Psoas muscle (tissue), 7 donors: ENCODE measurements at regions not wholly inside any gene's neighbourhood (a gene's known extent, or its start where the extent isn't known, plus 50 kb on each side); places are given as distances from the start of the nearest gene placed in this dataset.

Experiments used
- ATAC-seq, 4 donors: fragments of 200-7000 bp; cut with Tn5 transposase; one replicate each; pipeline ENCODE4 v1.9.1; 2020; ENCODE audit warnings: moderate library complexity in 3 of 4, mild to moderate bottlenecking in 2 of 4
- DNase-seq, 2 donors: peaks; one replicate each; pipeline ENCODE4 v3.0.0-alpha.2; 2020
- H3K27ac ChIP-seq: fragments of 200-600 bp; one replicate; pipeline ENCODE4 v1.8.0; 2022
- H3K27me3 ChIP-seq, 3 donors: fragments of 200-600 bp in 1 of 3; one replicate each; pipeline versions ENCODE4 v1.6.1 to v1.8.0; 2013 to 2022; ENCODE audit warnings: low read length in 2 of 3, mild to moderate bottlenecking in 2 of 3, moderate library complexity in 1 of 3; ENCODE audit not compliant: insufficient read depth in 3 of 3
- H3K36me3 ChIP-seq, 2 donors: fragments of 200-600 bp in 1 of 2; one replicate each; pipeline versions ENCODE4 v1.6.1 to v1.8.0; 2013 to 2022; ENCODE audit warnings: low read depth in 1 of 2, mild to moderate bottlenecking in 1 of 2, moderate library complexity in 1 of 2; ENCODE audit not compliant: insufficient read depth in 1 of 2
- H3K4me1 ChIP-seq: fragments of 200-600 bp; one replicate; pipeline ENCODE4 v1.8.0; 2022
- H3K4me3 ChIP-seq: fragments of 200-600 bp; one replicate; pipeline ENCODE4 v1.8.0; 2022; ENCODE audit warnings: mild to moderate bottlenecking
- H3K9me3 ChIP-seq: fragments of 200-600 bp; one replicate; pipeline ENCODE4 v1.8.0; 2022
- CTCF ChIP-seq: fragments of 200-600 bp; IDR thresholded peaks from one replicate; pipeline ENCODE4 v1.8.0; 2022; ENCODE audit warnings: antibody characterized with exemption
- WGBS, 3 donors: extraction: QIAGEN DNeasy Blood & Tissue Kit; methylation state at CpG; one replicate each; pipeline versions ENCODE4 v1.1.6 to v1.1.7; 2013; 5-methylcytosine and 5-hydroxymethylcytosine counted together
- intact Hi-C, 2 donors: fragments of 100-400 bp; cut with DNase I; formaldehyde crosslinking; loops; one replicate each; pipeline versions ENCODE4 v1.11.0 to v1.14.2; 2022
- donor health status: healthy with polysubstance abuse.
- donor health status: DM: no; HTN: no; CAD: no; lungs with moderate emphysema.
- donor health status: Bipolar disorder and iron deficiency.
- donor health status: healthy.
- donor health status: DM: yes; HTN: yes; CAD: no.
- donor health status: DM: no; HTN: no; CAD: no.
- donor health status: DM: yes; HTN: yes; CAD: no.

GRCh38 chr7:130894909-130895750 is 161.1 kb upstream of the KLF14 start:
- ATAC-seq, result peak; percentile 6 to 14 (median 8)
- no peak for TF ChIP-seq CTCF
- Histone ChIP-seq H3K36me3 (peaks cover 0 to 25% of the 10 kb centered on the region in 2 donors), H3K4me1 (peaks cover 89% of the 10 kb centered on the region), H3K27me3 (no peaks in the 10 kb centered on the region), H3K4me3 (peak overlapping the region; percentile 27), H3K27ac (peak overlapping the region; percentile 94), H3K9me3 (no peaks in the 10 kb centered on the region)
- intact Hi-C loops, result loop anchor here (5.0 kb wide), 4 partner anchors 42 to 212 kb away; no protein-coding TSS in a partner anchor
- WGBS, 3 donors, result 50 to 66% (median 52%) methylated on average over 20 of the region's 20 CpGs
- no peak for DNase-seq

DNA sequence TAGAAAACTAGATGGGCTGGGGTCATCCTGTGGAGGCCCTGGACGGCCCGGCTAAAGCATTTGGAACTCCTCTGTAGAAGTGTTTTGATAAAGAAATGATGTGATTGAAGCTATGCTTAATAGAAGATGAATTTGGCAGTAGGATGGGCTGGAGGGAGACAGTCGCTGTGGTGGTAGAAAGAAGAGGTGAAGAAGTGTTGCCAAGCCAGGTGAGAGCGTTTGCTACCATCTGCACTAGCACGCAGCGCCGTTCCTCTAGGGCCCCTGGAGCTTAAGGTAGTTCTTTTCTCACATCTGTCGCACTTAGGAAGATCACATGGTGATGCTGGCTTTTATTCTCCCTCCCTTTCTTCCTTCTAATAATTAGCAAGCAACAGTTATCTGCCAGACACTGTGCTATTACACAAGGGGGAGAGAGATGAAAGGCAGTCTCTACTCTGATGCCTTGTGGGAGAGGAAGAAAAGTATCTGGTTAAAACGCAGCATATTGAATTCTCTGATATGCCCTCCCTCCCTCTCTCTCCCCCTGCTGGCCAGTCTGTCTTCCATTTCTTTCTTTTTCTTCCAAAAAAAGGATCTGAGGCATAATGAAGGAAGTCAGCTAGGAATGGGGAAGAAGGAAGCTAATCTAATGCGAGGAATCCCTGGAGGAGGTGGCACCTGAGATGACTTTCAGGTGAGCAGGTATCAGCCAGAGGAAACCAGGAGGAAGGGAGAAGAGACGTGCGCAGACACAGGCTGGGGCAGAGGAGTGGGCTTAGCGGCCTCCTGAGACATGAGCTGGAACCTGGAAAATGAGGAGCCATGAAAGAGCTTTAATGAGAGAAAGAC is 162.3 kb upstream of the KLF14 start:
- intact Hi-C loops, result loop anchor here (2.0 to 5.0 kb wide), 3 partner anchors 41 to 146 kb away; no protein-coding TSS in a partner anchor
- ATAC-seq, result no peak
- H3K27me3 ChIP-seq, result no peaks in the 10 kb centered on the region
- DNase-seq, result no peak
- no peaks in the 10 kb centered on the region for H3K9me3 ChIP-seq
- H3K27ac ChIP-seq, result peak overlapping the region; percentile 94
- peaks cover 89% of the 10 kb centered on the region for H3K4me1 ChIP-seq
- H3K36me3 ChIP-seq, result peaks cover 0 to 28% of the 10 kb centered on the region in 2 donors
- H3K4me3 ChIP-seq, result peak overlapping the region; percentile 8
- peak; percentile 6 for TF ChIP-seq CTCF
- 67 to 88% (median 73%) methylated on average over 13 of the region's 13 CpGs for WGBS, 3 donors

DNA sequence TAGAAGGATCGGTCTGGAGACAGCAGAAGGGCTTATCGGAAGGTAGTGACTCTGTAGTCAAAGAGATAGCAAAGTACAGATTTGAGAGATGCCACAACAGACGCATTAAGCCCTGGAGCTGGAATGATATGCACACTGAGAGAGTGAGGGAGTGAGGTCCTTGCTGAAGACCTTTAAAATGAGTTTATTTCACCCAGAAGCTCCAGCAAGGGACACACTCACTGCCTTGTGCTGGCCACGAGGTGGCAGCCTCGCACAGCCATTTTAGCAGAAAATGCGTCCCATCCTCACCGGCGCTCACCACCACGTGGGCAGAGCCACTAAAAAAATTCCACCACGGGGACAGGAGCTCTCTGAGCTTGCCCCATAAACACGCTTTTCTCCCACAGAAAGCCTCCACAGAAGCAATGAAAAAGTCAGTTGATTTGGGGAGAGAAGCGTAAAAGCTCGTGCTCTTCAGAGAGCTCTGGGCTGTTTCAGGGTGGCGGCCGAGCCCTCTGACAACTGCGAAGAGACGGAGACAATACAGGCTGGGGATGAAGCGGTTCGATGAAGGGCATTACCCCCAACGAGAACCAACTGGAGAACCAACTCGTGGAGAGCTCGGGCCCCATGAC is 163.0 kb upstream of the KLF14 start:
- peak; percentile 81 to 89 for DNase-seq
- H3K27ac ChIP-seq, result peak overlapping the region; percentile 94
- peak; percentile 31 to 58 (median 44) for ATAC-seq
- H3K9me3 ChIP-seq, result no peaks in the 10 kb centered on the region
- H3K4me3 ChIP-seq, result peak overlapping the region; percentile 0
- no peaks in the 10 kb centered on the region for H3K27me3 ChIP-seq
- TF ChIP-seq CTCF, result peak; percentile 77
- 39 to 52% (median 40%) methylated on average over 22 of the region's 22 CpGs for WGBS, 3 donors
- H3K36me3 ChIP-seq, result peaks cover 0 to 28% of the 10 kb centered on the region in 2 donors
- H3K4me1 ChIP-seq, result peaks cover 89% of the 10 kb centered on the region
- intact Hi-C loops, result loop anchor here (2.0 to 5.0 kb wide), 3 partner anchors 40 to 145 kb away; no protein-coding TSS in a partner anchor

DNA sequence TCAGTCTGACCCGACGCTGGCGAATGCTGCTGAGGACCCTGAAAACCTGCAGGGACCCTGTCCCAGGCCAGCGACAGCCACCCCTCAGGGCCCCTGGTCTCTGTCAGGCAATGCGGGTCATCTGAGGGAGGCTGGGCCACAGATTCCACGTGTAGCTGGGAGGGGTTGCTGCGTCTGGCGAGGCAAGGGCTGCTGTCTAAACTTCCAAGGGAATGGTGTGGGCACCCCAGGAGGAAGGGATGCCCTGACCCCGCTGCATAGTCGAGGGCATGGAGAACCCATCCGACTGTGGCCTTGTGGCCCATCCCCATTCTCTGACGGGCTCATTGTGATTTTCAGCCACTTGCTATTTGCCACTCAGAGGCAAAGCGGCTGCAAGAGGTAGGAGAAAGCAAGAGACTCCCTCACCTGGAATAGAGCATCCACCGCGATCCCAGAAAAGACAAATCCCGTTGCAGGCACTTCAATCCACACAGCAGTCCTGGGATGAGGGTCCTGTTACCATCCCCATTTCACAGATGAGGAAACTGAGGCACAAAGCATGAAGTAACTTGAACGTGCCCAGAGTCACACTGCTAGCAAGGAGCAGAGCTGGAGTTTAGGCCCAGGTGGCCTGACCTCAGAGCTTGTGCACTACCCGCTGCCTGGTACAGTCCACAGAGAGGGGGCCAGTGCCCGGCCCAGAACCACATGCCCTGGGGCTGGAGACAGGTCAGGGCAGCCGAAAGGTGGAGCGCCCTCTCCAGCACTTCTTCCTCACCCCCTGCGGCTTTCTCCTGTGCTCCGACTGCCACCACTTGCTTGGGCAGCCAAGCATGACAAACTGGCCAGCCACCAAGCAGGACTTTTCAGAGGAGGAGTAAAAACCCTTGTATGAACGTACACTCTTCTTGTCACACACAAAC is 163.8 kb upstream of the KLF14 start:
- peak overlapping the region; percentile 0 for H3K4me3 ChIP-seq
- peaks cover 93% of the 10 kb centered on the region for H3K4me1 ChIP-seq
- no peaks in the 10 kb centered on the region for H3K9me3 ChIP-seq
- H3K27ac ChIP-seq, result peak overlapping the region; percentile 94
- DNase-seq (no peak), ATAC-seq (peak in 2 of 4 donors; percentile 0 to 3)
- intact Hi-C loops, result loop anchor here (2.0 to 5.0 kb wide), 3 partner anchors 40 to 145 kb away; no protein-coding TSS in a partner anchor
- no peak for TF ChIP-seq CTCF
- WGBS, 3 donors, result 70 to 93% (median 74%) methylated on average over 24 of the region's 24 CpGs
- H3K36me3 ChIP-seq, result peaks cover 0 to 33% of the 10 kb centered on the region in 2 donors
- no peaks in the 10 kb centered on the region for H3K27me3 ChIP-seq
